ENCODE measurements at regions not wholly inside any gene's neighbourhood (a gene's known extent, or its start where the extent isn't known, plus 50 kb on each side); places are given as distances from the start of the nearest gene placed in this dataset.

GRCh38 chr10:90199513-90199912 lies 498.1 kb downstream of the KIF20B start:
- no peak for TF ChIP-seq CTCF (IDR thresholded peaks at IDR 0.05; ENCODE audit: low read depth, low read length, missing input control)
- TF ChIP-seq GABPA (IDR thresholded peaks at IDR 0.05 in 1 of 2, conservative IDR thresholded peaks at IDR 0.05 in 1 of 2), result no peak
- no peak for TF ChIP-seq SP1 (IDR thresholded peaks at IDR 0.05)
- no peak for TF ChIP-seq REST (IDR thresholded peaks at IDR 0.05)
- no peak for TF ChIP-seq MAX (IDR thresholded peaks at IDR 0.05)
